Hematopoietic multipotent progenitor cell treated with erythropoietin and hydrocortisone succinate and interleukin-3 and kit ligand, for 4 days (in vitro differentiated cells): ENCODE measurements at regions not wholly inside any gene's neighbourhood (a gene's known extent, or its start where the extent isn't known, plus 50 kb on each side); places are given as distances from the start of the nearest gene placed in this dataset.

Experiments
- DNase-seq: peaks from one replicate; pipeline ENCODE4 v3.0.0-alpha.2; 2015

GRCh38 chr13:76160961-76161925, 525.1 kb downstream of the LMO7 start:
- DNase-seq, result peak; percentile 57

- DNase-seq, result no peak
These were observed 524.4 kb downstream of the LMO7 start for GRCh38 chr13:76160506-76160905.

- no peak for DNase-seq
These were observed 521.8 kb downstream of the LMO7 start for GRCh38 chr13:76157926-76158325.

DNA sequence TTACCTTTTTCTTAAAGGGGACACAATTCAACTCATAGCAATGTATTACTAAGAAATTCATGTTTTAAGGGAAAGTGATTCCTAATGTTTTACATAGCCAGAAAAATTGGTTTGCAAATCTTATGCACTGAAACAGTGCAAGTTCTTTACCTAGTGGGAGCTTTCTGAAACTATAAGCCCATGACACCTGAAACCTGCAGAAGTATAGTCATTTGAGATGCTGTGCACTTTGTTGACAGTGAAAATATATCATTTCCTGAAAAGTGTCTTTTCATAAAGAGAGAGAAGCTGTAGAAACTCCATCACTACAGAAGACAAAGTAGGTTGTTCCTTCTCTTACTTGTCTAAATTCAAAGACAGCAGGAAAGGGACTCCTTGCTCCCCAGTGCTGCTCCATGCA, 517.1 kb downstream of the LMO7 start:
- no peak for DNase-seq

DNA sequence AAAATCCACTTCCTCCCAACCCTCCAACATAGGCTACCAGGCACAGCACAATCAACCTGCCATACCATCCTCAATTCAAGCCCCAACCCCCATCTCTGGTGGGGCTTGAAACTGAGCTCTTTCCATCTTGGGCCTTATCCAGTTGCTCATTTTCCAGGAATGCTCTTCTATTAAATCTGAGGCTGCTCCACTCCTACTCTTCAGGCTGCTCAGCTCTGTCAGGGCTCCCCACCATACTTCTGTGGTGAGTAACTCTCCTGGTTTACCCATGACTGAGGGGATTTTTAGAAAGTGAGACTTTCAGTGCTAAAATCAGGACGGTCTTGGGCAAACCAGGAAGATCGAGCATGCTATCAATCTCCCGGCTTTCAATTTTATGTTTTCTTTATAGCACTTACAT, 512.8 kb downstream of the LMO7 start:
- DNase-seq, result no peak

DNA sequence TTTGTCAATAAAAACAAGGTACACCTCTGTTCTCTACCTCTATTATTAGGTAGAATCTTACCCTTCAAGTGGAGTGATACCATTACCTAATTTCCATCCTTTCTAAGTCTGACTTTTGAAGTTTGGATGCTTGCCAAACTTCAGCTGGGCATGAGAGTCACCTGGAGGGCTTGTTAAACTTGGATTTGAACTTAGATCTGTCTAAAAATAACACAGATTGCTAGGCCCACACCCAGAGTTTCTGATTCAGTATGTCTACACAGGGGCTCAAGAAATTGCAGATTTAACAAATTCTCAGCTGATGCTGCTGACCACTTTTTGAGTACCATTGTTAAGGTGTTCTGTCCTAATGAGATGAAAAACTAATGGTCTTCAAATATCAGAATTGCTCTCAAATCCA, 512.2 kb downstream of the LMO7 start:
- no peak for DNase-seq

DNA sequence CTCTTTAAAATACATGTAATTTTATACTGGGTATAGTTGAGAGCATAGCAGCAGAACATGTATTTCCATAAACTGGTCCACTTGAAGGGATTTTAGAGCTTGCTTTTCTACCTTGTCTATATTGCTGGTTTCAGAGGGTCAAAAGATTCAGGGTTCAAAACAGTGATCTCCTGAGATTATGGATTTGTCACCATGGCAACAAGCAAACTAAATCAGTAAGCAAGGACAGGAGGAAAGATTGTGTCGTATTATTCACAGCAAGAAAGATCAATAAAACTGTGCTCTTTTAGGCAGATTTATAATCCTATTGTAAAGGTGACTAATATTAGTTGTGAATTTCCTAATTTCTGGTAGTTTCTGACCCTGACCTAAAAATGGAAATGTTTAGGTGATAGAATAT, 496.4 kb downstream of the LMO7 start:
- no peak for DNase-seq

- no peak for DNase-seq
These were observed 495.4 kb downstream of the LMO7 start for GRCh38 chr13:76131551-76131950.

DNA sequence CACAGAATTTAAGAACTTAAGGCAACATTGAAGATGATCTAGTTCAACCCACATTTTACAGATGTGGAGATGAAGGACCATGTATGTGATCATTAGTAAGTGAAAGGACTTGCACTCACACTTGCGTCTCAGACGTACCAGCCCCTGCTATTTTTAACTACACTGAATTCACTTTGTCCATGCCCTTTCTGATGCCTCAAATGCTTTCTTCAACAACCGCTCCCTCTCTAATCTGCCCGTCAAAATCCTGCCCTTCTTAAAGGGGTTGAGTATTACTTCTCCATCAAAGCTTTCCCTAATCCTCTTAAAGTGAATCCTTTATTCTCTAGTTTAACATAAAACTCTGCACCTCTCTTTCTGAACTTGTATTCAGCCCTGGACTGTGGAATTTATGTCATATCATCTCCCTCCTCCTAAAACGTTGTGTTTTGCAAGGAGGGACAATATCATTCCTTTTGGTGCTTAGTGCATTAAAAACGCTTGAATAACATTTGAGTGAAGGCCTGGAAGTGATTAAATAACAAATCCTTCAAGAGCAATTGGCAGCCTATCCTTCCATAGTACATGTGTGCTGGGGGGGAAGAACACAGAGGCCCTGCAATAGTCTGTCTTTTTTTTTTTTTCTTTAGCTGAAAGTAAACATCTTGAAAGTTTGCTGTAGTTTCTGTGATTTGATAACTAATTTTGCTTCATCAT, 493.3 kb downstream of the LMO7 start:
- DNase-seq, result no peak

GRCh38 chr13:76127922-76128321, 491.8 kb downstream of the LMO7 start:
- no peak for DNase-seq

DNA sequence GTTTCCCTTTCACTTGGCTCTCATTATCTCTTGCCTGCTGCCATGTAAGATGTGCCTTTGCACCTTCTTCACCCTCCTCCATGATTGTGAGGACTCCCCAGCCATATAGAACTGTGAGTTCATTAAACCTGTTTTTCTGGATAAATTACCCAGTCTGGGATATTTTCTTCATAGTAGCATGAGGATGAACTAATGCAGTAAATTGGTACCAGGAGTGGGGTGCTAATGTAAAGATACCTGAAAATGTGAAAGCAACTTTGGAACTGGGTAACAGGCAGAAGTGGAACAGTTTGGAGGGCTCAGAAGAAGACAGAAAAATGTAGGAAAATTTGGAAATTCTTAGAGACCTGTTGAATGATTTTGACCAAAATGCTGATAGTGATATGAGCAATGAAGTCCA, 487.4 kb downstream of the LMO7 start:
- DNase-seq, result no peak

- DNase-seq, result no peak
These were observed 480.7 kb downstream of the LMO7 start for GRCh38 chr13:76116751-76117360.

DNA sequence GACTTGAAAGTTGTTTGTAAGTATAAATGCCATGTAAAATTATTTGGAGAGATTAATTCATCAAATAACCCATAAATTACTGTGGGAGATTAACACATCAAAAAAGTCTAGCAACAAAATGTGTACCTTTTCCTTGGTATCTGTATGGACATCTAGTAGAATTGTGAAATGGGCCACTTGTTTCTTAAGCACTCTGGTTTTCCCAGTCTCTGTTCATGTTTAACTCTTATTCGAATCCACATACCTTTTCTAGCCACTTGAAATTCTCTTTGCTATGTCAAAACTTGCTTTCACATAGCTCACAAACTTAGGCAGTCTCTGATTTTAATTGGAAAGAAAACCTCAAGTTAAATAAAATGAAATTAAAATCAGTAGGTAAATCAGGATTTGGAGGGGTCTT, 470.6 kb downstream of the LMO7 start:
- no peak for DNase-seq

DNA sequence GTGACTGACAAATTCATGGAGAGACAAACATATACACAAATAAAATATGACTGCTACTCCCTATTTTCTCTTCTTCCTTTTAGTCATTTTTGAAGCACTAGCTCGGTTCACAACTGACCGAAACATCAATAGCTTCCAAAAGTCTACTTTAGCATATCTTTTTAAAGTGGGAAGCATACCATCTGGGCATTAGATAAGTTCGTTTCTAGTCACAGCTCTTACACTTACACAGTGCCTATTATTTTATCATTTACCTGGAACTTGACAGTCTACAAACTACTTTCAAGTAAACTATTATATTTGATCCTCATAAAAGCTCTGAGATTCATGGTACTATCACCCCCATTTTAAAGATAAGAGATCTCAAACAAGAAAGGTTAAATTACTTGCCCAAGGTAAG, 458.5 kb downstream of the LMO7 start:
- DNase-seq, result no peak

- peak; percentile 66 for DNase-seq
These were observed 454.9 kb downstream of the LMO7 start for GRCh38 chr13:76091076-76091475.

DNA sequence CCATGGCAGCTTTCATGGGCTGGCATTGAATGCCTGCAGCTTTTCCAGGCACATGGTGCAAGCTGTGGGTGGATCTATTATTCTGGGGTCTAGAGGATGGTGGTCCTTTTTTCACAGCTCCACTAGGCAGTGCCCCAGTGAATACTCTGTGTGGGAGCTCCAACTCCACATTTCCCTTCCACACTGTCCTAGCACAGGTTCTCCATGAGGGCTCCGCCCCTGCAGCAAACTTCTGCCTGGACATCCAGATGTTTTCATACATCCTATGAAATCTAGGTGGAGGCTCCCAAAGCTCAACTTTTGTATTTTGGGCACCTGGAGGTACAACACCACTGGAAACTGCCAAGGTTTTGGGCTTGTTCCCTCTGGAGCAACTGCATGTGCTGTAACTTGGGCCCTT, 450.6 kb downstream of the LMO7 start:
- peak; percentile 14 for DNase-seq

- DNase-seq, result no peak
These were observed 431.7 kb downstream of the LMO7 start for GRCh38 chr13:76067850-76068249.

DNA sequence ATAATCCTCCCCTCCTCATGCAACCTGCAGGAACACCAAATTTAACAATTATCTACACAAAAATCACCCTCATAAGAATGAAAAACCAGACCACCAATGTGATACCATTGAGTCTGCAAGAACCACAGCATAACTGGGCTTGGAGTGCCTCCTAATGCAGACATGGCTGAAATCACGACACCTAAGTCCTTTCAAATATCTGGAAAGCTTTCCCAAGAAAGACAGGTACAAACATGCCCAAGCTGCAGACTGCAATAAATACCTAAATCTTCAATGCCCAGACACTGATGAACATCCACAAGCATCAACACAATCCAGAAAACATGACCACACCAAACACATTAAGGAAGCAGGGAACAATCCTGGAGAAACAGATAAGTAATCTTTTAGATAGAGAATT, 417.1 kb downstream of the LMO7 start:
- no peak for DNase-seq

- DNase-seq, result no peak
These were observed 413.2 kb downstream of the LMO7 start for GRCh38 chr13:76049376-76049746.

- no peak for DNase-seq
These were observed 412.7 kb downstream of the LMO7 start for GRCh38 chr13:76048675-76049375.

DNA sequence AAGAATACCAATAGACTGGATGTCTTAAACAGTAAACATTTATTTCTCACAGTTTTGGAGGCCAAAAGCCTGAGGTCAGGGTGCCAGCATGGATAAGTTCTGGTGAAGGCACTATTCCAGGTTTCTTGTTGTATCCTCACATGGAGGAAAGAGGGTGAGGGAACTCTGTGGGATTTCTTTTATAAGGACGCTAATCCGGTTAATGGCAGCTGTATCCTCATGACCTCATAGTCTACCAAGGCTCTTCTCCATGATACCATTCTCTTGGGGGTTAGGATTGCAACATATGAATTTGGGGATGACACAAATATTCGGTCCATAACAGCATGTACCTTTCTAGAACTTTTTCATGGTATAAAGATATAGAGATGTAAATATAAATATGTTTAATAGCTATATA, 412.0 kb downstream of the LMO7 start:
- no peak for DNase-seq

DNA sequence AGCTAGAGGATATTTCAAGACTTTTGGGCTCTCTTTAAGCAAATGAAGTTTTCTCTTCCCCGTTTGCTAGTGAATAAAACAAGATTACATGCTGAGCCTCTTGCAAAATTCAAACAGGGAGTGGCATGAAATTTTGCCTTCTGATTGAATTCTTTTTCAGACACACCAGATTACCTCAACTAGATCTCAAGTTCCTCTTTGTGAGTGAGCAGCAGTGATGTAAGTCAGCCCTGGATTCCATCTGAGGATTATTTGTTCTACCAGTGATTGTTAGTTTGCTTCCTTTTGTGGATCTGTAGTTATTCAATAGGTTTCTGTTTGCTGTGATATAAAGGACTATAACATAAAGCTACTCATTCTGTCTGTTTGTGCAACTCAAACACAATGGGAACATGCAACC, 407.7 kb downstream of the LMO7 start:
- DNase-seq, result peak; percentile 17
